ENCODE measurements at regions not wholly inside any gene's neighbourhood (a gene's known extent, or its start where the extent isn't known, plus 50 kb on each side); places are given as distances from the start of the nearest gene placed in this dataset.
"Not testable (repeated sequence)": the region's sequence is repeated elsewhere in the genome, so short reads cannot be mapped to it uniquely, and the experiment has no call there.

DNA sequence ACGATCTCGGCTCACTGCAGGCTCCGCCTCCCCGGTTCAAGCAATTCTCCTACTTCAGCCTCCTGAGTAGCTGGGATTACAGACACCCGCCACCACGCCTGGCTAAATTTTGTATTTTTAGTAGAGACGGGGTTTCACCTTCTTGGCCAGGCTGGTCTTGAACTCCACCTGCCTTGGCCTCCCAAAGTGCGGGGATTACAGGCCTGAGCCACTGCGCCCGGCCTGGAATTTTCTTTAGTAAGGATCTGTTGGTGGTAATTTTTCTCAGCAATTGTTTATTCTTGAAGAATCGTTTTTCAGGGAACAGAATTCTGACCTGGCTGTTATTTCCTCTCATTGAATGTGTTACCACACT lies 93.0 kb downstream of the ZNF783 start:
- TF ChIP-seq, protein P1, sequence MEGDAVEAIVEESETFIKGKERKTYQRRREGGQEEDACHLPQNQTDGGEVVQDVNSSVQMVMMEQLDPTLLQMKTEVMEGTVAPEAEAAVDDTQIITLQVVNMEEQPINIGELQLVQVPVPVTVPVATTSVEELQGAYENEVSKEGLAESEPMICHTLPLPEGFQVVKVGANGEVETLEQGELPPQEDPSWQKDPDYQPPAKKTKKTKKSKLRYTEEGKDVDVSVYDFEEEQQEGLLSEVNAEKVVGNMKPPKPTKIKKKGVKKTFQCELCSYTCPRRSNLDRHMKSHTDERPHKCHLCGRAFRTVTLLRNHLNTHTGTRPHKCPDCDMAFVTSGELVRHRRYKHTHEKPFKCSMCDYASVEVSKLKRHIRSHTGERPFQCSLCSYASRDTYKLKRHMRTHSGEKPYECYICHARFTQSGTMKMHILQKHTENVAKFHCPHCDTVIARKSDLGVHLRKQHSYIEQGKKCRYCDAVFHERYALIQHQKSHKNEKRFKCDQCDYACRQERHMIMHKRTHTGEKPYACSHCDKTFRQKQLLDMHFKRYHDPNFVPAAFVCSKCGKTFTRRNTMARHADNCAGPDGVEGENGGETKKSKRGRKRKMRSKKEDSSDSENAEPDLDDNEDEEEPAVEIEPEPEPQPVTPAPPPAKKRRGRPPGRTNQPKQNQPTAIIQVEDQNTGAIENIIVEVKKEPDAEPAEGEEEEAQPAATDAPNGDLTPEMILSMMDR (CRISPR knock-in tag; IDR thresholded peaks at IDR 0.05), result not testable (repeated sequence)
- TF ChIP-seq EZH2 (conservative IDR thresholded peaks at IDR 0.05; ENCODE audit: low read depth, low read length); TARDBP (CRISPR knock-in tag; IDR thresholded peaks at IDR 0.05); ARHGAP35 (CRISPR knock-in tag; IDR thresholded peaks at IDR 0.05; ENCODE audit: borderline replicate concordance); ZNF460 (CRISPR knock-in tag; IDR thresholded peaks at IDR 0.05; ENCODE audit: borderline replicate concordance); ZNF24 (IDR thresholded peaks at IDR 0.05); RFX5 (IDR thresholded peaks at IDR 0.05; ENCODE audit: low read depth, low read length); HNRNPK (IDR thresholded peaks at IDR 0.05; ENCODE audit: low read depth, low read length, poor library complexity, severe bottlenecking): not testable (repeated sequence)
- TF ChIP-seq, protein P2, sequence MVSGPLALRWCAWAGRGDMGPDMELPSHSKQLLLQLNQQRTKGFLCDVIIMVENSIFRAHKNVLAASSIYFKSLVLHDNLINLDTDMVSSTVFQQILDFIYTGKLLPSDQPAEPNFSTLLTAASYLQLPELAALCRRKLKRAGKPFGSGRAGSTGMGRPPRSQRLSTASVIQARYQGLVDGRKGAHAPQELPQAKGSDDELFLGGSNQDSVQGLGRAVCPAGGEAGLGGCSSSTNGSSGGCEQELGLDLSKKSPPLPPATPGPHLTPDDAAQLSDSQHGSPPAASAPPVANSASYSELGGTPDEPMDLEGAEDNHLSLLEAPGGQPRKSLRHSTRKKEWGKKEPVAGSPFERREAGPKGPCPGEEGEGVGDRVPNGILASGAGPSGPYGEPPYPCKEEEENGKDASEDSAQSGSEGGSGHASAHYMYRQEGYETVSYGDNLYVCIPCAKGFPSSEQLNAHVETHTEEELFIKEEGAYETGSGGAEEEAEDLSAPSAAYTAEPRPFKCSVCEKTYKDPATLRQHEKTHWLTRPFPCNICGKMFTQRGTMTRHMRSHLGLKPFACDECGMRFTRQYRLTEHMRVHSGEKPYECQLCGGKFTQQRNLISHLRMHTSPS (CRISPR knock-in tag; IDR thresholded peaks at IDR 0.05; ENCODE audit: low read depth), result not testable (repeated sequence)

Measured in HepG2 (cell line).